ENCODE measurements at regions not wholly inside any gene's neighbourhood (a gene's known extent, or its start where the extent isn't known, plus 50 kb on each side); places are given as distances from the start of the nearest gene placed in this dataset.

DNA sequence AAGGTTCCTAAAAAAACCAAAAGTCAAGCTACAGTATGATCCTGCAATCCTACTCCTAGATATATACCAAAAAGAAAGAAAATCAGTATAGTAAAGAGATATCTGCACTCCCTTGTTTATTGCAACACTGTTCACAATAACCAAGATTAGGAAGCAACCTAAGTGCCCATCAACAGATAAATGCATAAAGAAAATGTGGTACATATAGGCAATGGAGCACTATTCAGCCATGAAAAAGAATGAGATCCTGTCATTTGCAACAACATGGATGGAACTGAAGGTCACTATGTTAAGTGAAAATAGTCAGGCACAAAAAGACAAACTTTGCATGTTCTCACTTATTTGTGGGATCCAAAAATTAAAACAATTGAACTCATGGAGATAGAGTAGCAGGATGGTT, 1159.5 kb upstream of the AUTS2 start:
- TF ChIP-seq CTCF (IDR thresholded peaks at IDR 0.05) (no peak), POLR2A (IDR thresholded peaks at IDR 0.05) (no peak)
